ENCODE measurements at regions not wholly inside any gene's neighbourhood (a gene's known extent, or its start where the extent isn't known, plus 50 kb on each side); places are given as distances from the start of the nearest gene placed in this dataset.
"Not testable (repeated sequence)": the region's sequence is repeated elsewhere in the genome, so short reads cannot be mapped to it uniquely, and the experiment has no call there.

GRCh38 chrX:7637066-7637465 is 205.9 kb upstream of the VCX start:
- DNase-seq: peak; percentile 1

DNA sequence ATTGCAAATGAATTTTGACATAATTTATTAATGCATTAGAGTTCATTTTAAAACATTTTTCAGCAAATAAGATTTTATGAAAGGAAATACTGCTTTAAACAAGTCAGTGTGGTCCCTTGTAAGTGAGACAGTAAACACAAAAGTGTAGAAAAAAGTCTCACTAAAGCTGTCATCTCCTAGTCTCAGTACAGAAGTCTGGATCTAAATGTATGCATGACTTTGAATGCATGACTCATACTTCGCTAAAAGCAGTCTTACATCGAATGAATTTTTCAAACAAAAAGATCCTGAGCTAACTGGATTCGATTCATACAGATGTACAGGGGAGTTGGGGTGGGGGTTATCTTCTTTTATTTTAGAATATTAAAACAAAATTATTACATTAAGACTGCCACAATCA is 207.4 kb upstream of the VCX start:
- DNase-seq: no peak

DNA sequence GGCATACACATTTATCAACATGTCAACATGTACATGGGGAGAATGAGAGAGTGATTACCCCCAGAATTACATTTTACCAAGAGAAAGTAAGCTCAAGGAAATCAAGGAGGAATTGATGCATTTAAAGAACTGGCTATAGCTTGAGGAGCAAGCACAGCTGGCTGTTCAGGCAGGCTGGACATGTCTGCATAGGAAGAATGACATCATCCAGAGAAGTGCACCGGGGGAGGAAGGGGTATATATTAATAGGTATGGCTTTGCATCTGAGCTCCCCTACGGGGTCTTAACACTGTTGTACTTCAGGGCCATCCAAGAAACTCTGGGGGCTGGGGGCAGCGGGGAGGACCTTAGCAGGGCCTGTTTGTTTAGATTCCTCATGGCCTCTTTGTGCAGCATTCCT is 222.4 kb upstream of the VCX start:
- DNase-seq: peak; percentile 47

- no peak for DNase-seq
These were observed 225.0 kb upstream of the VCX start for GRCh38 chrX:7617994-7618393.

DNA sequence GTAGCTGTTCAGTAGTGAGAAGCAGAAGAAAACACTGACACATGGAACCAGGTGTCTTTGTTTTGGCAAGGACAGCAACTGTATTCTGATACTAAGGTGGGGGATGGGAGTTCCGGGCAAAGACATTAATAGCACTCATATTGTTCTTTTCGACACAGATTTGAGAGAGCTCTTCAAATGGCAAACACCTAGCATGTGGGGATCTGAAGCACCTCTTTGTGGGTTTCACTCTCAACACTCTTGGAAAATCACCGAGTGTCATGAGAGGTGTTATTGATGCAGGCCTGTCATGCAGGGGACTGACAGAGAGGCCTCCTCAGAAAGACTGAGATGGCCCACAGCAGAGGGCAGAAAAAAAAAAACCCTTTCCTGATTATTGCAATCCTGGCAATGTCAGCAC is 228.4 kb upstream of the VCX start:
- DNase-seq: peak; percentile 76

DNA sequence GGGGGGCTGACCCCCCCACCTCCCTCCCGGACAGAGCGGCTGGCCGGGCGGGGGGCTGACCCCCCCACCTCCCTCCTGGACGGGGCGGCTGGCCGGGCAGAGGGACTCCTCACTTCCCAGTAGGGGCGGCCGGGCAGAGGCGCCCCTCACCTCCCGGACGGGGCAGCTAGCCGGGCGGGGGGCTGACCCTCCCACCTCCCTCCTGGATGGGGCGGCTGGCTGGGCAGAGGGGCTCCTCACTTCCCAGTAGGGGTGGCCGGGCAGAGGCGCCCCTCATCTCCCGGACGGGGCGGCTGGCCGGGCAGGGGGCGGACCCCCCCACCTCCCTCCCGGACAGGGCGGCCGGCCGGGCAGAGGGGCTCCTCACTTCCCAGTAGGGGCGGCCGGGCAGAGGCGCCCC is 234.3 kb upstream of the VCX start:
- DNase-seq: not testable (repeated sequence)

- peak; percentile 90 for DNase-seq
These were observed 236.8 kb upstream of the VCX start for GRCh38 chrX:7606039-7606652.

DNA sequence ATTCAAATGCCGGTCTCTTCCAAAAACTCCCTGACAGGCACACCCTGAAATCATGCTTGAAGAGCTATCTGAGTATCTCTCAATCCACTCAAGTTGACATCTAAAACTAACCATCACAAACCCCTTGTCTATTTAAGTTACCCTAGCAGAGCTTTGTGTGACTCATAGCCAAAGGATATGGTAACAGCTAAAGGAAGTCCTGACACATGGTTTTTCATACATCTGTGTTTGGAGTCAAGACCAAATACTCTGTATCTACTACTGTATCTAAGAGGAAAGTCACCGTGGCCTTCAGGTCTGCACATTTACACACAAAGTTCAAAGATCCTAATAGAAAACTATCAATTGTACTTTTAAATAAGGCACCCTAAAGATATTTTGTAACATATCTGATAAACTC is 239.6 kb upstream of the VCX start:
- no peak for DNase-seq

- no peak for DNase-seq
These were observed 246.1 kb upstream of the VCX start for GRCh38 chrX:7596822-7597221.

DNA sequence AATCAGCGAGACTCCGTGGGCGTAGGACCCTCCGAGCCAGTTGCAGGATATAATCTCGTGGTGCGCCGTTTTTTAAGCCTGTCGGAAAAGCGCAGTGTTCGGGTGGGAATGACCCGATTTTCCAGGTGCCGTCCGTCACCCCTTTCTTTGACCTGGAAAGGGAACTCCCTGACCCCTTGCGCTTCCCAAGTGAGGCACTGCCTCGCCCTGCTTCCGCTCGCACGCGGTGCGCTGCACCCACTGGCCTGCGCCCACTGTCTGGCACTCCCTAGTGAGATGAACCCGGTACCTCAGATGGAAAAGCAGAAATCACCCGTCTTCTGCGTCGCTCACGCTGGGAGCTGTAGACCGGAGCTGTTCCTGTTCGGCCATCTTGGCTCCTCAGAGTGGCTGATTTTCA is 249.6 kb upstream of the VCX start:
- DNase-seq: not testable (repeated sequence)

DNA sequence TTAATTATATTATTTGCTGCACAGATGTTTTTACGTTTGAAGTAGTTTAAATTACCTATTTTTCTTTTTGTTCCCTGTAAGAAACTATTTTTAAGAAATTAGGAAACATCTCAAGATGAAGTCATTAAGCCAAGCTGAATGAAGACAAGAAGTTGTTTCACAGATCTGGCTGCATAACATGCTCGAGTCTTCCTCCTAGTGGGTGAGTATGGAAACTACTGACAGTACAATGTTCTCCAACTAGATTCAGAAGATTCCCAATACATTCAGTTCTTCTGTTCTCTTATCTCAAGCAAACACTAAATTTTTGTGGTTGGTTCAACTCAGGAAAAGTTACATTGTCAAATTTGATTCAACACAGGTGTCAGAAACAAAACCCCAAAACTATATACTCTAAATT is 256.8 kb upstream of the VCX start:
- DNase-seq: peak; percentile 54

GRCh38 chrX:7582191-7582590 is 260.8 kb upstream of the VCX start:
- DNase-seq: peak; percentile 85

DNA sequence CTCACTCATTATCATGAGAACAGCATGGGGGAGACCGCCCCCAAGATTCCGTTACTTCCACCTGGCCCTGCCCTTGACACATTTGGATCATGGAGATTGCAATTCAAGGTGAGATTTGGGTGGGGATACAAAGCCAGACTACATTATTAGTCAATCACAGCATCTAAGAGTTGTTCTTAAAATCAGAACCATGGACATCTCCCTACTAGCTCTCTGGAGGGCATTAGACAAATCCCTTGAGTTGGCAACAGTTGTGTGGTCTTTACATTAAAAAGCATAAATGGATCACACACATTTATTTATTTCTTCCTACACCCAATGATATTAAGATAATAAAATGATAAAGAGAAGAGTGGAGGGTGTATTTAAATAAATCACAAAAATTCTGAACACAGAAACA is 262.8 kb upstream of the VCX start:
- DNase-seq: no peak

DNA sequence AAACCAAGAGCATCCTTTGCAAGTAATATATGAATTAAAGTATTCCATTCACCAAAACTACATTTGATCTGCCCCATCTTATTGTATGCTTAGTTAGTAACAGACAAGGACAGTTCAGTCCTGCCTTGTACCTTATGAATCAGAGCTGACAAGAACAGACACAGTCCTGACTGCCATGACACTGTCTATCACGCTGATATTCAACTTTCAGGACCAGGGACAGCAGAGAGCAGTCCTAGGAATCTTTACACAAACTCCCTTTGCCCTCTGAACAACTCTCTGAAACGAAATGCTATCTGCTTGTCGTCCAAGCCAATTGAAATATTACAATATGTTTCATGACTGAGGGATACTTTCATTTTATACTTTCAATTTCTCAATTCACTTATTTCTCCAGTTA is 268.6 kb upstream of the VCX start:
- DNase-seq: no peak

- no peak for DNase-seq
These were observed 272.4 kb upstream of the VCX start for GRCh38 chrX:7570432-7571029.

GRCh38 chrX:7568597-7568996 is 274.4 kb upstream of the VCX start:
- DNase-seq: no peak

DNA sequence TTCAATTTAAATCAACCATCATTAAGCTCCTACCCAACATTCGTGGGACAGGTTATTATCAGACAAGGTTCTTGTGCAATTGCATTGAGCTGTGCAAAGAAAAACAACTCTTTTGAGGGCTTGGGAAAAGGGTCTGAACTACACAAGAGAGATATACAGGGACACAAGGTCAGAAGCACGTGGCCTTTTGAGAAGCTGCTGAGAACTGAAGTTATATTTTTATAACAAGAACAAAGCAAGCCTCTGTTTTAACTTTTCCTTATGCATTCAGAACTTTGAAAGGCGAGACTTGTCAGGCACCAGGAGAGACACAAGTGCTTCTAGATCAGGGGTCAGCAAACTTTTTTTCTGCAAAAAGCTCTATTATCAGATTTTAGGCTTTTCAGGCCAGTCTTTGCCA is 274.8 kb upstream of the VCX start:
- no peak for DNase-seq

- peak; percentile 5 for DNase-seq
These were observed 290.2 kb upstream of the VCX start for GRCh38 chrX:7552760-7553159.

GRCh38 chrX:7546551-7547080 is 296.4 kb upstream of the VCX start:
- DNase-seq: no peak

DNA sequence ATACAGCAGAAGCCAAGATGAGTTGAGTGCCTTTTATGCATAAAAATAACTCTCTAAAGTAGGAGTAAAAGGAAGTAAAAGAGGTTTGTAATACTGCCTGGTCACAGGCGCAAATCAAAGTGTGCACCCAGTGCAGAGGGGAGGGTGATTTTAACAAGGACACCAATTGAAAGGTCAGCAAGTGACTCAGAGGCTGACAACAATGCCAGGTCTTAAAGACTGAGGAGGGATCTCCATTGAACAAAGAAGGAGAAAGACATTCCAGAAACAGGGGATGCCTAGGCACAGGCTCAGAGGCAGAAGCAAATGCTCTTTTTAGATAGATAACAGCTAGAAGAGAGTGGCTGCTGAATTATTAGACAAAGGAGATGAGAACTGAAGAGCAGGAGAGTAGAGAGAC is 297.4 kb upstream of the VCX start:
- no peak for DNase-seq

- peak; percentile 57 for DNase-seq
These were observed 300.2 kb upstream of the VCX start for GRCh38 chrX:7542587-7543380.

DNA sequence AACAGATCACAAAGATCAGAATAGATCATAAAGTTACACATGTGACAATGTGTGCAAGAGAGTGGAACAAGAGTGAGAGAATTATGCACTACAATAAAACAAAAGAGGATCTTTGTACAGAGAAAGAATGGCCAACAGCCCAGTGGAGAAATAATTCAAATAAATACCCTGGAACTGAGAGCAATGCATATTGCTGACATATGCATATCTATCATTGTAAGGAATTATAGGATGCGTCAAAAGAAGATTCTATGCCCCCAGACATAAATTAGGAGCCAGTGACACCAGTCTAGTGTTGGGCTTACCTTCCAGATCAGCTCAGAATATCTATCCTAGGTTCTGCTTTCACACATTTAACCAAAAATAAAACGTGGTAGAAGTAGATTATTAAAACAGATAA is 320.1 kb upstream of the VCX start:
- no peak for DNase-seq

DNA sequence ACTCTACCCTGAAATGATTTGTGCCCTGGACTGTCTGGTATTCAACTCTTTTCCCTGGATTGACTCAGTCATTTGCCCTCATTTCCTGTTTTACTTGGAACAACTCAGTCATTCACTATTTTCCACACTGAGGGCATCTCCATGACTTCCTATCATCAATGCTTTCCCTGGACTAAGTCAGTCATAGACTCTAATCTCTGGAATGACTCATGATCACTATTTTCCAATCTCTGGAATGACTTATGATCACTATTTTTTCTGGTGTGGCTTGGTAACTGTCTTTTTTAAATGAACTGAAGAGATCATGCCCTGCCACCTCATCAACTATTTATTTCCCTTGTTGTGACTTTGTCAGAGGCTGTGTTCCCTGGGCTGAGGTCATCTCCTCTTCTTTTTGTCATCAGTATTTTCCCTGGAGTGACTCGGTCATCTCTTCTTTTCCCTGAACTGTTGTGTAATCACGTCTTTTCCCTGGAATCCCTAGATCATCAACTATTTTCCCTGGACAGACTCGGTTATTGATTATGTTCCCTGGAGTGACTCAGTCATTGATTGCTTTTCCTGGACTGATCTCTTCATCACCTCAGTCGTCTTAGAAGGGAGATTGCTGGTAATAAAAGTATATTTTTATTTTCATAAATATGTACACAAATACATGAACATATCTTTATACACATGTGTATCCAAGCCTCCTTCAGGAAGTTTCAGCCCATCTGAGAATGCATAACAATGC is 327.1 kb upstream of the VCX start:
- no peak for DNase-seq
